Loucy (cell line): ENCODE measurements at regions not wholly inside any gene's neighbourhood (a gene's known extent, or its start where the extent isn't known, plus 50 kb on each side); places are given as distances from the start of the nearest gene placed in this dataset.

ENCODE experiments used
- CTCF ChIP-seq: fragments of 200-600 bp; sonication (generic); conservative IDR thresholded peaks from 2 replicates; pipeline ENCODE4 v1.5.1; 2014; ENCODE audit warnings: mild to moderate bottlenecking, antibody characterized with exemption, low read length
- EZH2phosphoT487 ChIP-seq: fragments of 200-600 bp; IDR thresholded peaks from 2 replicates; pipeline ENCODE4 v1.6.1; 2018; ENCODE audit warnings: antibody characterized with exemption, mild to moderate bottlenecking, moderate library complexity, borderline replicate concordance

- TF ChIP-seq CTCF (no peak), EZH2phosphoT487 (no peak)
Measured at GRCh38 chr20:60820918-60821317, 431.1 kb upstream of the CDH4 start.
